ENCODE measurements at regions not wholly inside any gene's neighbourhood (a gene's known extent, or its start where the extent isn't known, plus 50 kb on each side); places are given as distances from the start of the nearest gene placed in this dataset.
"Not testable (repeated sequence)": the region's sequence is repeated elsewhere in the genome, so short reads cannot be mapped to it uniquely, and the experiment has no call there.

DNA sequence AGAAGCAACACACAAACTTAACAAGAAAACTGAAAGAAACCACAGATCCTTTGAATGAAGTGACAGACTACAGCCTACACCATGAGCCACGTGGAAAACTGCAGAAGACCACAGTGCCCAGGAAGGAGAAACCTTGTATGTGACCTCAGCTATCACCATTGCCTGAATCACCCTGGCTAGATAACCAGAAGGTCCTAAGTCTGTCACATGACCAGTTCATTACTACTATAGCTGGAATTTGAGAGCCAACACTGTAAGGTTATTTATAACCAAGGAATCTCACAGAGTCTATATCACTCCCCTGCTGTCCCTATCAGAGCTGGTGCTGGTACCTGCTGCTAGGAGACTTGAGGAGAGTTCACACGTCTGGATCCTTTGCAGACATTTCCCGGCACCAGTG is 90.3 kb upstream of the FBXL17 start:
- no peak for DNase-seq (ENCODE audit: extremely low spot score)
- CTCF ChIA-PET = interaction anchor here (1.1 to 1.7 kb wide), 3 partner anchors 9 to 19 kb away, joined by 3 read pairs; no protein-coding TSS in a partner anchor
- POLR2A ChIA-PET = no interaction called here
- TF ChIP-seq, protein P1, sequence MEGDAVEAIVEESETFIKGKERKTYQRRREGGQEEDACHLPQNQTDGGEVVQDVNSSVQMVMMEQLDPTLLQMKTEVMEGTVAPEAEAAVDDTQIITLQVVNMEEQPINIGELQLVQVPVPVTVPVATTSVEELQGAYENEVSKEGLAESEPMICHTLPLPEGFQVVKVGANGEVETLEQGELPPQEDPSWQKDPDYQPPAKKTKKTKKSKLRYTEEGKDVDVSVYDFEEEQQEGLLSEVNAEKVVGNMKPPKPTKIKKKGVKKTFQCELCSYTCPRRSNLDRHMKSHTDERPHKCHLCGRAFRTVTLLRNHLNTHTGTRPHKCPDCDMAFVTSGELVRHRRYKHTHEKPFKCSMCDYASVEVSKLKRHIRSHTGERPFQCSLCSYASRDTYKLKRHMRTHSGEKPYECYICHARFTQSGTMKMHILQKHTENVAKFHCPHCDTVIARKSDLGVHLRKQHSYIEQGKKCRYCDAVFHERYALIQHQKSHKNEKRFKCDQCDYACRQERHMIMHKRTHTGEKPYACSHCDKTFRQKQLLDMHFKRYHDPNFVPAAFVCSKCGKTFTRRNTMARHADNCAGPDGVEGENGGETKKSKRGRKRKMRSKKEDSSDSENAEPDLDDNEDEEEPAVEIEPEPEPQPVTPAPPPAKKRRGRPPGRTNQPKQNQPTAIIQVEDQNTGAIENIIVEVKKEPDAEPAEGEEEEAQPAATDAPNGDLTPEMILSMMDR (IDR thresholded peaks at IDR 0.05; ENCODE audit: control extremely low read depth, extremely low read depth, low read depth, missing control alignments) = no peak

DNA sequence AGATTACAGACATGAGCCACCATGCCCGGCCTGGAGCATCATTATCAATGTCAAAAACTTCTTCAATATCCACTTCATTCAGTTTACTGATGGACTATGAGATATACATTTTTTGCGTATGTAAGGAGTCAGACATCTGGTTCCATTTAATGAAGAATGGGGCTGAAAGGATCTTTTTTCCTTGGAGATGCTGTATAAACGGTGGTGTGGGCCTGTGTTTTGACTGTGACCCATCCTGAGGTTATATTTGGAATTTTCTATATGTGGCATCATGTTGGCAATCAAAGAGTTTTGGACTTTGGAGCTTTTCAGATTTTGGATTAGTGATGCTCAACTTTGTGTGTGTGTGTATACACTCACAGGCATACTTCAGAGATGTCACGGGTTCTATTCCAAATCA is 85.7 kb upstream of the FBXL17 start:
- ChIA-PET CTCF (interaction anchor here (0.6 kb wide), 1 partner anchor 73 kb away, joined by 3 read pairs; no protein-coding TSS in a partner anchor), POLR2A (interaction anchor here (0.6 kb wide), 1 partner anchor 37 kb away, joined by 4 read pairs; no protein-coding TSS in a partner anchor)
- no peak for DNase-seq (ENCODE audit: extremely low spot score)
- TF ChIP-seq, protein P1 (IDR thresholded peaks at IDR 0.05; ENCODE audit: control extremely low read depth, extremely low read depth, low read depth, missing control alignments) = no peak

DNA sequence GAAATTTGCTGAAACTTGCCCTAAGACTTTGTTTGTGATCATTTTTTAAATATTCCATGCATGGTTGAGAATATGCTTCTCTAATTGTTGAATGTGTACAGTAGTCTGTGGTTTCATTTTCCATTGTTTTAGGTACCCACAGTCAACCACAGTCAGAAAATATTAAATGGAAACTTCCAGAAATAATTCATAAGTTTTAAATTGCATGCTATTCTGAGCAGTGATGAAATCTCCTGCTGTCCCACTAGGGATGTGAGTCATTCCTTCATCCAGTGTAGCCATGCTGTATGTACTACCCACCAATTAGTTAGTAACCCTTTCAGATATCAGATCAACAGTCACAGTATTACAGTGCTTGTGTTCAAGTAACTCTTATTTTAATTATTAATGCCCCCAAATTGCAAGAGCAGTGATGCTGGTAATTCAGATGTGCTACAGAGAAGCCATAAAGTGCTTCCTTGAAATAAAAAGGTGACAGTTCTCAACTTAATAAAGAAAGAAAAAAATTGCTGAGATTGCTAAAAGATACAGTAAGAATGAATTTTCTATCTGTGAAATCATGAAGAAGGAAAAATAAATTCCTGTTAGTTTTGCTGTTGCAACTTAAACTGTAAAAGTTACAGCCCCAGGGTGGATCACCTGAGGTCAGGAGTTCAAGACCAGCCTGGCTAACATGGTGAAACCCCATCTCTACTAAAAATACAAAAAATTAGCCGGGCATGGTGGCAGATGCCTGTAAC is 79.9 kb upstream of the FBXL17 start:
- ChIA-PET POLR2A (no interaction called here), CTCF (no interaction called here)
- TF ChIP-seq, protein P1 (IDR thresholded peaks at IDR 0.05; ENCODE audit: control extremely low read depth, extremely low read depth, low read depth, missing control alignments) = no peak
- DNase-seq (ENCODE audit: extremely low spot score) = no peak

DNA sequence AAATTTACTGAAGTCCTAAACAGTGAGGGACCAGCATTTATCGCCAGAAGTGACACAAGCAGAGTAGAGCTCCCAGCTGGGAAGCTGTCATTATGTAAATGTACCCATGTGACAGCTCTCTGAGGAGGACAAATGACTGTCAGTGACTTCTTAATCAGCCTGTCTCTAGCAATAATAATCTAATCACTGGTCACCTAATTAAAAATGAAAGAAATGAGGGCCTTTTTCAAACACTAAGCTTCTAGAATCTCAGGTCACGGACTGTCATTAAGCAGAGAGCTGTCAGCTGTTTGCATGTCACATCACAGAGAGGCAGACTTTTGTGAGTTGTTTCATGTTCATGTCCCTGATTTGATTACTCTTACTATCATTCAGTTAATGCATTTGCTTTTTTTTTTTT is 77.9 kb upstream of the FBXL17 start:
- POLR2A ChIA-PET = interaction anchor here (0.8 kb wide), 1 partner anchor 170 kb away, joined by 4 read pairs; no protein-coding TSS in a partner anchor
- TF ChIP-seq, protein P1 (IDR thresholded peaks at IDR 0.05; ENCODE audit: control extremely low read depth, extremely low read depth, low read depth, missing control alignments) = no peak
- no peak for DNase-seq (ENCODE audit: extremely low spot score)
- CTCF ChIA-PET = interaction anchor here (1.2 kb wide), 2 partner anchors 9 to 19 kb away, joined by 3 to 4 read pairs; no protein-coding TSS in a partner anchor

DNA sequence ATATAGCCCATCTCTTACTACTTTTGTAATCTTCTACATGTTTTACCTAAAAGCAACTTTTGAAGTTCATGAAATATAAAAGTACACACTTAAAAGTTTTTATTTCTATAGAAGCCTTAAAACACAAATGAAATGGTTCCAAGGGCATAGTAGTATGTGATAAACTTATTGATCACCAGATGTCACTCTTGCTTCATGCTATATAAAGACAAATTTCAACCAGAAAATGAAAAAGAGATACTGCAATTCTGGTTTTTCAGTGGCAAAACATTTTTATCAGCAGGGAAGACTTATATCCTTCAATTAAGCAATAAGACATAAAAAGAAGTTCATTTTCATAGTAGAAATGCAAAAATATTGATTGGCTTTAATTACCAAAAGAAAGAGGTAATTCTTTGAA is 69.4 kb upstream of the FBXL17 start:
- POLR2A ChIA-PET = no interaction called here
- no peak for DNase-seq (ENCODE audit: extremely low spot score)
- TF ChIP-seq, protein P1 (IDR thresholded peaks at IDR 0.05; ENCODE audit: control extremely low read depth, extremely low read depth, low read depth, missing control alignments) = no peak
- CTCF ChIA-PET = interaction anchor here (0.9 to 1.5 kb wide), 4 partner anchors 8 to 70 kb away, joined by 3 to 4 read pairs (median 3); no protein-coding TSS in a partner anchor

DNA sequence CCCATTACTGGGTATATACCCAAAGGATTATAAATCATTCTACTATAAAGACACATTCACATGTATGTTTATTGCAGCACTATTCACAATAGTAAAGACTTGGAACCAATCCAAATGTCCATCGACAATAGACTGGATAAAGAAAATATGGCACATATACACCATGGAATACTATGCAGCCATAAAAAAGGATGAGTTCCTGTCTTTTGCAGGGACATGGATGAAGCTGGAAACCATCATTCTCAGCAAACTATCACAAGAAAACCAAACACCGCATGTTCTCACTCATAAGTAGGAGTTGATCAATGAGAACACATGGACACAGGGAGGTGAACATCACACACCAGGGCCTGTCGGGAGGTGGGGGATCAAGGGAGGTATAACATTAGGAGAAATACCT is 62.2 kb upstream of the FBXL17 start:
- POLR2A ChIA-PET; CTCF ChIA-PET; DNase-seq (ENCODE audit: extremely low spot score): not testable (repeated sequence)

DNA sequence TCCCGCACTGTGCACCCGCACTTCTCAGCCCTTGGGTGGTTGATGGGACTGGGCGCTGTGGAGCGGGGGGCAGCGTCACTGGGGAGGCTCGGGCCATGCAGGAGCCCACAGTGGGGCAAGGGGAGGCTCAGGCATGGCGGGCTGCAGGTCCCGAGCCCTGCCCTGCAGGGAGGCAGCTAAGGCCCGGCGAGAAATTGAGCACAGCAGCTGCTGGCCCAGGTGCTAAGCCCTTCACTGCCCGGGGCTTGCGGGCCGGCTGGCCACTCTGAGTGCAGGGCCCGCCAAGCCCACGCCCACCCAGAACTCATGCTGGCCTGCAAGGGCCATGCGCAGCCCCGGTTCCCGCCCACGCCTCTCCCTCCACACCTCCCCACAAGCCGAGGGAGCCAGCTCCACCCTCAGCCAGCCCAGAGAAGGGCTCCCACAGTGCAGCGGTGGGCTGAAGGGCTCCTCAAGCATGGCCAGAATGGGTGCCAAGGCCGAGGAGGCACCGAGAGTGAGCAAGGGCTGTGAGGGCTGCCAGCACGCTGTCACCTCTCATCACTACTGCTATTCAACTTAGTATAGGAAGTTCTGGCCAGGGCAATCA is 60.3 kb upstream of the FBXL17 start:
- POLR2A ChIA-PET; DNase-seq (ENCODE audit: extremely low spot score): not testable (repeated sequence)
- CTCF ChIA-PET = interaction anchor here (1.1 to 1.6 kb wide), 2 partner anchors 9 to 15 kb away, joined by 3 read pairs; no protein-coding TSS in a partner anchor

All from GM10248 (cell line).